Keratinocyte (primary cell): ENCODE measurements at regions not wholly inside any gene's neighbourhood (a gene's known extent, or its start where the extent isn't known, plus 50 kb on each side); places are given as distances from the start of the nearest gene placed in this dataset.

Experiments
- DNase-seq: peaks from one replicate; pipeline ENCODE4 v3.0.0-alpha.2; 2011; ENCODE audit warnings: low read depth, missing footprints, low spot score
- FAIRE-seq: peaks from 2 replicates; lab custom pipeline; 2011; peaks lifted over from hg19 to GRCh38; lab: Jason Lieb, UNC
- H2AFZ ChIP-seq: 2 replicates; pipeline ENCODE4 v1.6.0; 2012; ENCODE audit warnings: low read length, control low read depth, inconsistent platforms; ENCODE audit not compliant: control insufficient read depth
- H3K27ac ChIP-seq: 2 replicates; pipeline ENCODE4 v1.5.1; 2011; ENCODE audit warnings: low read length; ENCODE audit not compliant: control insufficient read depth, insufficient read depth
- H3K27me3 ChIP-seq: 3 replicates; pipeline ENCODE4 v1.6.0; 2011; ENCODE audit warnings: low read length; ENCODE audit not compliant: control insufficient read depth, insufficient read depth; ENCODE audit errors: extremely low read depth
- H3K36me3 ChIP-seq, 2 experiments: 2 replicates in 1 of 2; 3 replicates in 1 of 2; pipeline ENCODE4 v1.5.1; 2011; ENCODE audit warnings: low read length in 2 of 2, mild to moderate bottlenecking in 1 of 2; ENCODE audit not compliant: control insufficient read depth in 2 of 2, insufficient read depth in 2 of 2; ENCODE audit errors: extremely low read depth in 1 of 2
- H3K4me1 ChIP-seq: 3 replicates; pipeline ENCODE4 v1.5.1; 2011; ENCODE audit warnings: low read length; ENCODE audit not compliant: control insufficient read depth, insufficient read depth; ENCODE audit errors: extremely low read depth
- H3K4me2 ChIP-seq: 3 replicates; pipeline ENCODE4 v1.6.0; 2011; ENCODE audit warnings: low read depth, low read length; ENCODE audit not compliant: control insufficient read depth, insufficient read depth; ENCODE audit errors: extremely low read depth
- H3K4me3 ChIP-seq, 3 experiments: fragments of 200-600 bp in 1 of 3; sonication (generic) in 1 of 3; 2 replicates in 2 of 3; 3 replicates in 1 of 3; pipeline ENCODE4 v1.5.1; 2011 to 2016; ENCODE audit warnings: low read length in 3 of 3, mild to moderate bottlenecking in 3 of 3, control low read depth in 2 of 3, inconsistent platforms in 1 of 3, low read depth in 1 of 3, mixed read lengths in 1 of 3, mixed run types in 1 of 3, moderate library complexity in 1 of 3; ENCODE audit not compliant: control insufficient read depth in 2 of 3, insufficient read depth in 2 of 3; ENCODE audit errors: extremely low read depth in 1 of 3
- H3K79me2 ChIP-seq: 2 replicates; pipeline ENCODE4 v1.6.0; 2012; ENCODE audit warnings: low read length; ENCODE audit not compliant: control insufficient read depth, insufficient read depth
- H3K9ac ChIP-seq: 3 replicates; pipeline ENCODE4 v1.6.0; 2011; ENCODE audit warnings: low read length; ENCODE audit not compliant: control insufficient read depth, insufficient read depth; ENCODE audit errors: extremely low read depth
- H3K9me1 ChIP-seq: 3 replicates; pipeline ENCODE4 v1.6.0; 2011; ENCODE audit warnings: low read length; ENCODE audit not compliant: control insufficient read depth, insufficient read depth; ENCODE audit errors: extremely low read depth
- H3K9me3 ChIP-seq: 2 replicates; pipeline ENCODE4 v1.5.1; 2012; ENCODE audit warnings: low read depth, low read length; ENCODE audit not compliant: control insufficient read depth
- H4K20me1 ChIP-seq: 3 replicates; pipeline ENCODE4 v1.6.0; 2011; ENCODE audit warnings: low read length; ENCODE audit not compliant: control insufficient read depth, insufficient read depth; ENCODE audit errors: extremely low read depth
- EZH2 ChIP-seq: IDR thresholded peaks from one replicate; pipeline ENCODE4 v1.6.1; 2012; ENCODE audit warnings: inconsistent platforms, mild to moderate bottlenecking, low read length, moderate library complexity
- dilution Hi-C: fragments of 300-500 bp; cut with MboI; formaldehyde crosslinking; loops from one replicate; pipeline ENCODE4 v1.7.0; 2020; ENCODE audit warnings: low sequenced_read_pairs; ENCODE audit not compliant: extremely low pct_ligation_motif_present
- TF ChIP-seq, protein P1 (sequence below), 3 experiments: IDR thresholded peaks in 1 of 3; conservative IDR thresholded peaks in 1 of 3; optimal IDR thresholded peaks in 1 of 3; 2 replicates in 2 of 3; 3 replicates in 1 of 3; pipeline versions ENCODE3 to v1.5.1; 2011; ENCODE audit warnings: low read length in 3 of 3, mild to moderate bottlenecking in 3 of 3, moderate library complexity in 2 of 3, control low read depth in 1 of 3, inconsistent platforms in 1 of 3; ENCODE audit not compliant: insufficient read depth in 2 of 3; ENCODE audit errors: extremely low read depth in 1 of 3

DNA sequence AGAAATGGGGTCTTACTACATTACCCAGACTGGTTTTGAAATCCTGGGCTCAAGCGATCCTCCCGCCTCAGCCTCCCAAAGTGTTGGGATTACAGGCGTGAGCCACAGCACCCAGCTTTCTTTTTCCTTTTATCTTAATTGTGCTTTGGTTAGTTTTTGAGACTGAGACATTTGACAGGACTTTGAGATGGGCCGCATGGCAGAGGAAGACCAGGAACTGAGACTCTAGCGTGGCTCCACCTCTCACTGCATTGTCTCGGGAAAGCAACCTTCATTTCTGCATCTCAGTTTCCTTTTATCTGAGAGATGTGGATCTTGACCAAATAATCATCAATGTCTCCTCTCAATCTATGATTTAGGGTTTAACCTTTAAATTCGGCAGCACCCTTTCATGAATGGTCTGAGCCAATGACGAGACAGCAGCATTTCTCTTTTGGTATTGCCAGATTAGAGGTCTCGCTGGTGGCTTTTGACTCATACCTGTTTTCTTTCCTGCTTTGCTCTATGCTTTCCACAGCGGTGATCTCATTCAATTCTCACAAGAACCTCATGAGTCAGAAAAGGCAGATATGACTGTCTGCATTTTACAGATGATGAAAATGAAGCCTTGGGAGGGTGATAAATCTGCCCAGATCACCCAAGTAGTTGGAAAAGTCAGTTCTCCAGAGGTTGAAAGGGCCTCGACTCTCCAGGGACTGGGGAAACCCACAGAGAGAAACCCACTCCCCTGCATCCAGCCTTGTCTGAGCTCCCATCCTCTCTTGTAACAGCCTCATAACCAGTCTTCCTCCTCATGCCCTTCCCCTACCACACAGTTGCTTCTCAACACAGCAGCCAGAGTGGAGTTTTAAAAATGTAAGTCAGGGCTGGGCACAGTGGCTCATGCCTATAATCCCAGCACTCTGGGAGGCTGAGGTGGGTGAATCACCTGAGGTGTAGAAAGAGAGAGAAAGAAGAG is 84.8 kb upstream of the FOXB1 start:
- Histone ChIP-seq H3K27me3 (no peaks in the 10 kb centered on the region), H3K4me3 (peak overlapping the region in 1 of 3 experiments; percentile 7), H3K9me3 (no peaks in the 10 kb centered on the region), H3K4me2 (peak overlapping the region; percentile 75), H3K4me1 (peaks cover 12% of the 10 kb centered on the region), H4K20me1 (no peaks in the 10 kb centered on the region), H3K27ac (peak overlapping the region; percentile 87), H3K9ac (peak overlapping the region; percentile 66), H3K79me2 (no peaks in the 10 kb centered on the region), H3K36me3 (no peaks in the 10 kb centered on the region), H3K9me1 (no peaks in the 10 kb centered on the region), H2AFZ (peak overlapping the region; percentile 83)
- dilution Hi-C loops = no loop called here
- DNase-seq = peak; percentile 42
- FAIRE-seq = peak; percentile 95
- TF ChIP-seq, protein P1, sequence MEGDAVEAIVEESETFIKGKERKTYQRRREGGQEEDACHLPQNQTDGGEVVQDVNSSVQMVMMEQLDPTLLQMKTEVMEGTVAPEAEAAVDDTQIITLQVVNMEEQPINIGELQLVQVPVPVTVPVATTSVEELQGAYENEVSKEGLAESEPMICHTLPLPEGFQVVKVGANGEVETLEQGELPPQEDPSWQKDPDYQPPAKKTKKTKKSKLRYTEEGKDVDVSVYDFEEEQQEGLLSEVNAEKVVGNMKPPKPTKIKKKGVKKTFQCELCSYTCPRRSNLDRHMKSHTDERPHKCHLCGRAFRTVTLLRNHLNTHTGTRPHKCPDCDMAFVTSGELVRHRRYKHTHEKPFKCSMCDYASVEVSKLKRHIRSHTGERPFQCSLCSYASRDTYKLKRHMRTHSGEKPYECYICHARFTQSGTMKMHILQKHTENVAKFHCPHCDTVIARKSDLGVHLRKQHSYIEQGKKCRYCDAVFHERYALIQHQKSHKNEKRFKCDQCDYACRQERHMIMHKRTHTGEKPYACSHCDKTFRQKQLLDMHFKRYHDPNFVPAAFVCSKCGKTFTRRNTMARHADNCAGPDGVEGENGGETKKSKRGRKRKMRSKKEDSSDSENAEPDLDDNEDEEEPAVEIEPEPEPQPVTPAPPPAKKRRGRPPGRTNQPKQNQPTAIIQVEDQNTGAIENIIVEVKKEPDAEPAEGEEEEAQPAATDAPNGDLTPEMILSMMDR (optimal IDR thresholded peaks at IDR 0.05 in 1 of 3, IDR thresholded peaks at IDR 0.05 in 1 of 3, conservative IDR thresholded peaks at IDR 0.05 in 1 of 3; ENCODE audit: extremely low read depth in 1 of 3, insufficient read depth in 2 of 3, low read length in 3 of 3) = no peak
- no peak for TF ChIP-seq EZH2

DNA sequence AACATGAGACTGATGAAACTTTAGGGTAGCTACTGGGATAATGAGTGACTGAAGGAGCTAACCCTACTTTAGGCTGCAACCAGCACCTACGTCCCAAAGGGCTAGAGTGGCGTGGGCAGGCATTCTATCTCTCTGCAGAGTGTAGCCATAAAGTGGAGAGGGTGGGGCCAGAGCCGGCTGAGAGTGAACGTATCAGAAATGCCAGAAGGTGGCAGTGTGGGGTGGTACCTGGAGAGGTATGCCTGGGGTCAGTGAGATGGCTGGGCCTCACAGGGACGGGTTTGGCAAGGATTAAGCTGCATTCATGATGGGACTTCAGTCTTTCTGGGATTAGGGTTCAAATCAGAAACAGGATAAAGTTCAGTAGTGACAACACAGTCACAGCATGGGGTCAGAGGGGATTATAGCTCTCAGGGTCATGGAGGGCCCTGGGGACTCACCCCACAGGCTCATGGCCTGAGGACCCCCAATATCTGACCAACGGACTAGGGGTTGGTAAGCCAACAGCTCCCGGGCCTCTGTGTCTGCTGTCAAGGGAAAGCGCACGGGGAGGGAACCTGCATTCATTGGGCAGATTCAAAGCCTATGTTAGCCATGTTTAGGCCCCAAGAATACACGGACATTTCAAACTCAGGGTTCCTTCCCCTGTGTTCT is 86.5 kb upstream of the FOXB1 start:
- Histone ChIP-seq H2AFZ (no peak overlapping the region), H3K9ac (no peak overlapping the region), H4K20me1 (no peaks in the 10 kb centered on the region), H3K27me3 (peaks cover 3% of the 10 kb centered on the region), H3K79me2 (no peaks in the 10 kb centered on the region), H3K36me3 (no peaks in the 10 kb centered on the region), H3K4me2 (no peak overlapping the region), H3K4me3 (no peak overlapping the region), H3K9me1 (no peaks in the 10 kb centered on the region), H3K9me3 (no peaks in the 10 kb centered on the region), H3K4me1 (peaks cover 12% of the 10 kb centered on the region), H3K27ac (no peak overlapping the region)
- no peak for TF ChIP-seq EZH2
- TF ChIP-seq, protein P1 (optimal IDR thresholded peaks at IDR 0.05 in 1 of 3, IDR thresholded peaks at IDR 0.05 in 1 of 3, conservative IDR thresholded peaks at IDR 0.05 in 1 of 3; ENCODE audit: extremely low read depth in 1 of 3, insufficient read depth in 2 of 3, low read length in 3 of 3) = peak; percentile 66 to 94 (median 75)
- DNase-seq (no peak), FAIRE-seq (peak; percentile 87)
- dilution Hi-C loops = no loop called here
